RWPE2 (cell line): ENCODE measurements at regions not wholly inside any gene's neighbourhood (a gene's known extent, or its start where the extent isn't known, plus 50 kb on each side); places are given as distances from the start of the nearest gene placed in this dataset.
"Not testable (repeated sequence)": the region's sequence is repeated elsewhere in the genome, so short reads cannot be mapped to it uniquely, and the experiment has no call there.

Source experiments
- ATAC-seq: fragments of 200-7000 bp; cut with Tn5 transposase; 3 replicates; pipeline ENCODE4 v1.9.1; 2021; ENCODE audit warnings: low read depth
- DNase-seq: peaks from one replicate; pipeline ENCODE4 v3.0.0-alpha.2; 2020; ENCODE audit warnings: low spot score
- H3K27ac ChIP-seq: fragments of 450-650 bp; 2 replicates; pipeline ENCODE4 v1.5.1; 2017; ENCODE audit warnings: mild to moderate bottlenecking; ENCODE audit not compliant: poor library complexity, severe bottlenecking
- H3K27me3 ChIP-seq: fragments of 250-450 bp; sonication (Bioruptor Pico); 2 replicates; pipeline ENCODE4 v1.5.1; 2021; ENCODE audit warnings: mild to moderate bottlenecking, moderate library complexity; ENCODE audit not compliant: insufficient read depth, poor library complexity, severe bottlenecking
- H3K36me3 ChIP-seq: fragments of 250-450 bp; sonication (Bioruptor Pico); 2 replicates; pipeline ENCODE4 v1.5.1; 2020; ENCODE audit warnings: low read depth, mild to moderate bottlenecking, moderate library complexity
- H3K4me1 ChIP-seq: fragments of 250-450 bp; sonication (Bioruptor Pico); 2 replicates; pipeline ENCODE4 v1.5.1; 2021; ENCODE audit warnings: mild to moderate bottlenecking, moderate library complexity; ENCODE audit not compliant: insufficient read depth, poor library complexity, severe bottlenecking
- H3K4me3 ChIP-seq: fragments of 250-450 bp; sonication (Bioruptor Pico); 2 replicates; pipeline ENCODE4 v1.5.1; 2021; ENCODE audit warnings: mild to moderate bottlenecking, moderate library complexity; ENCODE audit not compliant: severe bottlenecking
- H3K9me3 ChIP-seq: fragments of 250-450 bp; sonication (Bioruptor Pico); 2 replicates; pipeline ENCODE4 v1.5.1; 2021; ENCODE audit warnings: mild to moderate bottlenecking, moderate library complexity; ENCODE audit not compliant: severe bottlenecking
- TF ChIP-seq, protein P1 (sequence below): fragments of 450-650 bp; IDR thresholded peaks from one replicate; pipeline ENCODE4 v1.5.1; 2017; ENCODE audit warnings: mild to moderate bottlenecking, moderate library complexity; ENCODE audit not compliant: poor library complexity, severe bottlenecking

DNA sequence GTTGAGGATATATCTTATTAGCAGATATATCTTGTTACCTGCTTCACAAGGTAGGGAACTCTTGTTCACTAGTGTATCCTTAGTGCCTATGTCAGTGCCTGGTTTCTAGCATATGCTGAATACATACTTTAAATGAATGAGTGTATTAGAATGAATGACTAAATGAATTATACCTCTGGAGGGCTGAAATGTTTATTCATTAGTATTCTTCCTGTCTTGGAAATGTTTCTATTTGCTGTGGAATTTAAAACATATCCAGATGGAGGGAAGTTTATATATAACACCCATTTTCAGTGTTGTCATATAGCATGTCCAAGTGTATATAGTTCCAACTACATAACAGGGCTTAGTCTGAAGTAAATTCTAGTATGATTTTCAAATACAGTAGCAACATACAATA, 581.5 kb downstream of the TBL1XR1 start:
- H3K27me3 ChIP-seq = no peaks in the 10 kb centered on the region
- DNase-seq (no peak), ATAC-seq (no peak)
- H3K4me3 ChIP-seq = no peak overlapping the region
- no peaks in the 10 kb centered on the region for H3K36me3 ChIP-seq
- TF ChIP-seq, protein P1, sequence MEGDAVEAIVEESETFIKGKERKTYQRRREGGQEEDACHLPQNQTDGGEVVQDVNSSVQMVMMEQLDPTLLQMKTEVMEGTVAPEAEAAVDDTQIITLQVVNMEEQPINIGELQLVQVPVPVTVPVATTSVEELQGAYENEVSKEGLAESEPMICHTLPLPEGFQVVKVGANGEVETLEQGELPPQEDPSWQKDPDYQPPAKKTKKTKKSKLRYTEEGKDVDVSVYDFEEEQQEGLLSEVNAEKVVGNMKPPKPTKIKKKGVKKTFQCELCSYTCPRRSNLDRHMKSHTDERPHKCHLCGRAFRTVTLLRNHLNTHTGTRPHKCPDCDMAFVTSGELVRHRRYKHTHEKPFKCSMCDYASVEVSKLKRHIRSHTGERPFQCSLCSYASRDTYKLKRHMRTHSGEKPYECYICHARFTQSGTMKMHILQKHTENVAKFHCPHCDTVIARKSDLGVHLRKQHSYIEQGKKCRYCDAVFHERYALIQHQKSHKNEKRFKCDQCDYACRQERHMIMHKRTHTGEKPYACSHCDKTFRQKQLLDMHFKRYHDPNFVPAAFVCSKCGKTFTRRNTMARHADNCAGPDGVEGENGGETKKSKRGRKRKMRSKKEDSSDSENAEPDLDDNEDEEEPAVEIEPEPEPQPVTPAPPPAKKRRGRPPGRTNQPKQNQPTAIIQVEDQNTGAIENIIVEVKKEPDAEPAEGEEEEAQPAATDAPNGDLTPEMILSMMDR = no peak
- H3K9me3 ChIP-seq = no peaks in the 10 kb centered on the region
- no peaks in the 10 kb centered on the region for H3K4me1 ChIP-seq
- no peak overlapping the region for H3K27ac ChIP-seq

GRCh38 chr3:176611703-176612102, 585.6 kb downstream of the TBL1XR1 start:
- H3K9me3 ChIP-seq = no peaks in the 10 kb centered on the region
- TF ChIP-seq, protein P1 = no peak
- no peaks in the 10 kb centered on the region for H3K4me1 ChIP-seq
- no peak overlapping the region for H3K27ac ChIP-seq
- H3K27me3 ChIP-seq = no peaks in the 10 kb centered on the region
- H3K4me3 ChIP-seq = no peak overlapping the region
- ATAC-seq = no peak
- H3K36me3 ChIP-seq = no peaks in the 10 kb centered on the region
- DNase-seq = no peak

DNA sequence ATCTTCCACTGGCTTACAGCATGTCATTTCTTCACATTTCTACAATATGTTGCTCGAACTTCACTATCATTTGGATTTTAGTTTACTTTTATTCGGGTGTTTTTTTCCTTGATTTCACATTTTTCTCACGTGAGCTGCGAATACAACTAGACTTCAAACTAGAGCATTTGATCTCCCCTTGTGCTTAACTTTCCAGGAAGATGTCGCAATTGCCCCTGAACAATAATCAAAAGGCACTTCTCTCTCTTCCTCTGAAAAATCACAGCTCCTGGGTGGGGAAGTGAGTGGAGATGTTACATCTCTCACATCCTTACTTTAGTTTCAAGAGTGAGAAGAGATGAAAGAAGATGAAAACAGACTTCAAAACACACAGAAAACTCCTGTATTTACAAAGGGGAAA, 587.9 kb downstream of the TBL1XR1 start:
- Histone ChIP-seq H3K27ac (no peak overlapping the region), H3K4me3 (no peak overlapping the region), H3K9me3 (no peaks in the 10 kb centered on the region), H3K27me3 (no peaks in the 10 kb centered on the region), H3K36me3 (no peaks in the 10 kb centered on the region), H3K4me1 (no peaks in the 10 kb centered on the region)
- no peak for DNase-seq
- no peak for ATAC-seq
- TF ChIP-seq, protein P1 = no peak

DNA sequence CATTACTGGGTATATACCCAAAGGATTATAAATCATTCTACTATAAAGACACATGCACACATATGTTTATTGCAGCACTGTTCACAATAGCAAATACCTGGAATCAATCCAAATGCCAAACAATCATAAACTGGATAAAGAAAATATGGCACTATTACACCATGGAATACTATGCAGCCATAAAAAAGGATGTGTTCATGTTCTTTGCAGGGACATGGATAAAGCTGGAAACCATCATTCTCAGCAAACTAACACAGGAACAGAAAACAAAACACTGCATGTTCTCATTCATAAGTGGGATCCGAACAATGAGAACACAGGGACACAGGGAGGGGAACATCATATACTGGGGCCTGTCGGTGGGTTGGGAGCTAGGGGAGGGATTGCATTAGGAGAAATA, 591.7 kb downstream of the TBL1XR1 start:
- not testable (repeated sequence) for H3K36me3 ChIP-seq, H3K9me3 ChIP-seq, H3K4me1 ChIP-seq, H3K27me3 ChIP-seq, H3K4me3 ChIP-seq, ATAC-seq, DNase-seq, H3K27ac ChIP-seq

DNA sequence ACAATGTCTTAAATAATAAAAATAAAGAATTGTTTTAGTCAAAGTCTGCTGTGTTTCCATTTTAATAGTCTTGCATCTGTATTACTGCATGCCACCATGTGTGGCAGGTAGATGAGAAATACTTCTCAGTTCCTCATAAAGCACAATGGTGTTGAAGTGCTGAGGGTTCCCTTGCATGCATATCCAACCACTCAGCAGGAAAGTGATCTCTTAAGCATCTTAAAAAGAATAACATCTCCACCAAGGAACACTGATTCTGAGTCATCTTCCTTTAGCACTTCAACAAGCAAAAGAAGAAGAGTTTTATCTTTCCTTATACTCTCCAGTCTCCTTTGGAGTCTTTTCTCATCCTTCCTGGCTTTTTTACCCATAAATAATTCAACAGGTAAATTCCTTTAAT, 602.0 kb downstream of the TBL1XR1 start:
- no peaks in the 10 kb centered on the region for H3K9me3 ChIP-seq
- no peak overlapping the region for H3K27ac ChIP-seq
- ATAC-seq (no peak), DNase-seq (no peak)
- no peaks in the 10 kb centered on the region for H3K4me1 ChIP-seq
- no peak overlapping the region for H3K4me3 ChIP-seq
- no peaks in the 10 kb centered on the region for H3K36me3 ChIP-seq
- TF ChIP-seq, protein P1 = no peak
- H3K27me3 ChIP-seq = peaks cover 6% of the 10 kb centered on the region
